RKO (cell line): ENCODE measurements at regions not wholly inside any gene's neighbourhood (a gene's known extent, or its start where the extent isn't known, plus 50 kb on each side); places are given as distances from the start of the nearest gene placed in this dataset.

Experiments used
- DNase-seq: peaks from one replicate; pipeline ENCODE4 v3.0.0-alpha.2; 2016; ENCODE audit warnings: low spot score

- no peak for DNase-seq
Measured at GRCh38 chr20:34163307-34163706, 51.3 kb upstream of the EIF2S2 start.

- no peak for DNase-seq
Measured at GRCh38 chr20:34164381-34164984, 52.4 kb upstream of the EIF2S2 start.

GRCh38 chr20:34165018-34165619, 53.1 kb upstream of the EIF2S2 start:
- no peak for DNase-seq

- no peak for DNase-seq
Measured at GRCh38 chr20:34171640-34172039, 59.6 kb upstream of the EIF2S2 start.

- no peak for DNase-seq
Measured at GRCh38 chr20:34172926-34173325, 60.9 kb upstream of the EIF2S2 start.

DNA sequence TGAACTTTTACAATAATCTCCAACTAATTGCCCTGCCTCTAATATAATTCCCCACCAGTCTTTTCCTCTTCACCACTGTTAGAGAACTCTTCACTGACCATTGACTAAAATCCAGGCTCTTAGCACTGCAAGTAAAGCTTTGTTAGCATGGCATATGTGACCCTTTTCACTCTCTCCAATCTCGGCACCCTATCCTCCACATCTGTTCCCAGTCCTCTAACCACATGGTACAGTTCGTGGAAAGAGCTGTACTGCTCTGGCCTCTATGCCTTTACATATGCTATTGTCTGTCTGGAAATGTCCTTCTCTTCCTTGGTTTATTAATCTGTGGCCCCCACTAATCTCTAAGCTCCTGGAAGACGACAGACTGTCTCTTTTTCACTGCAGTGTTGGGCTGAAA, 63.0 kb upstream of the EIF2S2 start:
- no peak for DNase-seq

GRCh38 chr20:34175879-34176278, 63.8 kb upstream of the EIF2S2 start:
- no peak for DNase-seq

GRCh38 chr20:34177052-34177451, 64.2 kb upstream of the ASIP start:
- no peak for DNase-seq

DNA sequence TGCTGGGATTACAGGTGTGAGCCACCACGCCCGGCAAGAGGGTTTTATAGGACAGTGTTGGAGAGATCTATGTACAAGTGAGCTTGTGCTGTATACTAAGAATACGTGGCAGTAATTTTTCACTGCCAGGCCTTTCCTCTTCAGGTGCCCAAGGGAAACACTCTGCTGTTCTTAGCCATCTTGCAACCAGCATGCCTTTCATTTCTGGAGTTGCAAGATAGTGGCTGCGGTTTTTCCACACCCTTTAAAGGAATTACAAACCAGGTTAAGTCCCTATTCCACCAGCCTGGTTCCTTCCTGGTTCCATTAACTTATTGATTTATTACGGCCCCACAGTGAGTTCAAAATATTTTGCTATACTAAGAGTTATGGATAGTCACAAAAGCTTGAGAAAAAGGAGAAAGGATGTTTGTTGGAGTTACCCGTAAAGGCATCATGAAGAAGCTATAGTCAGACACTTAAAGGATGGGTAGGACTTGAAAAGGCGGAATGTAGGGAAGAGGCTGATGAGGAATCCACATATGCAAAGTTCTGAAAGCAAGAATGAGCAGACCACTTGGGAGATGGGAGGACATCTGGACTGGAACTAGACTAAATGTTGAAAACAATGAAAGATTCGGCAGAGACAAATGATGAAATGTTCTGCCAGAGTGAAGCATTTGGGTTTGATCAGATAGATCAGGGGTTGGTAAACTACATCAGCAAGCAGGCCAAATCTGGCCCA, 61.4 kb upstream of the ASIP start:
- no peak for DNase-seq

- DNase-seq: no peak
Measured at GRCh38 chr20:34180460-34181120, 60.6 kb upstream of the ASIP start.

DNA sequence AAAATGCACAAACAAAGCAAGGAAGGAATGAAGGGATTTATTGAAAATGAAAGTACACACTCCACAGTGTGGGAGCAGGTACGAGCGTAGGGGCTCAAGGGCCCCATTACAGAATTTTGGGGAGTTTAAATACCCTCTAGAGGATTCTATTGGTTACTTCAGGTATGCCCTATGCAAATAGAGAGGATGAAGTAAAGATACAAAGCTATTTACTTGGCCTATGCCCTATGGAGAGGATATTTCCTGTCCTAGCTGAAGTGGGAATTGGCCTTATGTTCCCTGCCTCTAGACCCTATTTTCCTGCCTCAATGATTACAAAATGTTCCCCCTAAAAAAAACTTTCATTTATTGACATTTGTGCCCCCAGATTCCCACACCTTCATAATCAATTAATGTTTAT, 59.7 kb upstream of the ASIP start:
- no peak for DNase-seq

DNA sequence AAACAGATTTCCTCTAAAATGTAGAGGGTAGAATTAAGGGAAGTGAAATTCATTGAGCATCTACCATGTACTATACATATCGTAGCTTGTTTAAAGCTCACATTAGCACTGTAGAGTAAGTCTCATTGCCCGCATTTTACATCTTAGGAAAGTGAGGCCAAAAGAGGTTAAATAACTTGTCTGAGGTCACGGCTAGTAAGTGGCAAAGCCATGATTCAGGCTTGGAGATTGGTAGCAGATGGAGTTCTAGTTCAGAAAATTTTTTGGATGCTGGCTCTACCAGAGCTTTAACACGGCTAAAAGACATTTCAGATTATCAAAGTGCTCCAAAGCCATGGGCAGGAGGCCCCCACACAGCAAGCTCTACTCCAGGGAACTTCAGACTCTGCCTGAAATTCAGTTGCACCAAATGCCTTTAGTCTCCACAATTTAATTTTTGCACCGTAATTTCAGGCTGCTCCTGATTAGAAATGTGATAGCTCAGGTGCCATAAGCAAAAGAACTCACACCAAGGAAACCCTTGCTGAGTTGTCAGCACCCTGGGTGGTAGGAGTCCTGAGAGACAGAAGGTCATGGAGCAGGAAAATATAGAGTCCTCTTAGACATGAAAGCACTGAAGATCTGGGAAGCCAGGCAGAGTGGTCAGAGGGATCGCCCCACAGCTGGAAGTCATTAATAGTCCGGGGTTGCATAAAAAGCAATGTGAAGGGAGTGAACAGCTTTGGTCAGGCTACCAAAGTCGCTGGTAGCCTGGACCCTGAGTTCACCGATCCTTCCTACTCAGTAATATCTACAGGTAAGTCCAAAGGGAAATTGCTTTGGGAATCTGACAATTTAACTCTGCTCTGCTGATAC, 55.2 kb upstream of the ASIP start:
- no peak for DNase-seq

- DNase-seq: no peak
Measured at GRCh38 chr20:34189572-34190163, 51.6 kb upstream of the ASIP start.

DNA sequence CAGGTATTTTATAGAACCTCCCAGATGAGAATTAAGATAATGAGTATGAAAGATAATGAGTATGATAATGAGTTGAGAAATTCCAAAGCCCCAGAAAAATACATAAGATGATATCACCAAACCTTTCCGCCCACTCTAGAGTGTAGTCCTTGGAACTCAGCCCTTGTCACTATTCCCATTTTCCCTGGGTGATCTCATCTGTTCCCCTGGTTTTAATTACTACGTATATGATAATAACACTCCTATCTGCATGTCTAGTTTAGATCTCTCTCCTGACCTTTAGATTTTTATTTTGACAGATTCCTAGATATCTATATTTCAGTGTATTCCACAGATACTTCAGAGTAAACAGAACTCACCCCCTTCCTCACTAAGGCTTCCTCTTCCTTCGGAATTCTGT, 51.0 kb upstream of the ASIP start:
- DNase-seq: no peak

- DNase-seq: peak; percentile 80
Measured at GRCh38 chr20:34190679-34191090, 50.5 kb upstream of the ASIP start.
